ENCODE measurements at regions not wholly inside any gene's neighbourhood (a gene's known extent, or its start where the extent isn't known, plus 50 kb on each side); places are given as distances from the start of the nearest gene placed in this dataset.
"Not testable (repeated sequence)": the region's sequence is repeated elsewhere in the genome, so short reads cannot be mapped to it uniquely, and the experiment has no call there.

- H2BK12ac ChIP-seq (ENCODE audit: low read depth, low read length); H3K4me2 ChIP-seq (ENCODE audit: insufficient read depth in 1 of 2, low read depth in 2 of 2, low read length in 2 of 2); H2AFZ ChIP-seq (ENCODE audit: low read length); H3K4me1 ChIP-seq (replicated peaks in 1 of 4; ENCODE audit: control insufficient read depth in 3 of 4, insufficient read depth in 4 of 4, low read length in 3 of 4); H3K27me3 ChIP-seq (replicated peaks in 1 of 4; ENCODE audit: control insufficient read depth in 3 of 4, extremely low read depth in 1 of 4, insufficient read depth in 3 of 4, low read length in 3 of 4); H3K14ac ChIP-seq (ENCODE audit: insufficient read length); DNase-seq (ENCODE audit: low read depth in 1 of 2, low spot score in 2 of 2); H3K79me1 ChIP-seq (ENCODE audit: low read depth, low read length); H4K5ac ChIP-seq (ENCODE audit: insufficient read length, low read depth, low read length); H2BK15ac ChIP-seq (ENCODE audit: low read length); FAIRE-seq; H4K91ac ChIP-seq (replicated peaks; ENCODE audit: insufficient read length, low read length); H3K56ac ChIP-seq (replicated peaks; ENCODE audit: insufficient read length, low read depth, low read length); CTCF ChIA-PET (ENCODE audit: partially characterized antibody); H2BK20ac ChIP-seq (ENCODE audit: low read length); H3K9me3 ChIP-seq (ENCODE audit: insufficient read depth in 2 of 2, low read depth in 1 of 2, low read length in 1 of 2); H3K27ac ChIP-seq (ENCODE audit: low read depth, low read length); H2AK5ac ChIP-seq (ENCODE audit: low read depth, low read length); H3K23me2 ChIP-seq (ENCODE audit: low read depth, low read length); H3K4ac ChIP-seq (replicated peaks; ENCODE audit: insufficient read length, low read depth, low read length); H3K36me3 ChIP-seq (ENCODE audit: control insufficient read depth in 2 of 4, insufficient read depth in 4 of 4, low read length in 3 of 4); POLR2A ChIA-PET (ENCODE audit: partially characterized antibody); H3K79me2 ChIP-seq (ENCODE audit: control insufficient read depth in 1 of 2, insufficient read depth in 2 of 2, low read length in 2 of 2); H2BK5ac ChIP-seq (ENCODE audit: low read depth, low read length); H3K9ac ChIP-seq (replicated peaks in 1 of 4; ENCODE audit: extremely low read depth in 1 of 4, low read depth in 3 of 4, low read length in 3 of 4); H2BK120ac ChIP-seq (replicated peaks; ENCODE audit: low read depth, low read length); H3K23ac ChIP-seq (ENCODE audit: insufficient read length); H3K18ac ChIP-seq (ENCODE audit: extremely low read depth, low read length); H3K4me3 ChIP-seq (ENCODE audit: extremely low read depth in 1 of 4, insufficient read depth in 2 of 4, low read depth in 3 of 4, low read length in 4 of 4); H4K20me1 ChIP-seq (replicated peaks in 1 of 2; ENCODE audit: control insufficient read depth in 1 of 2, insufficient read depth in 2 of 2, low read length in 2 of 2); H4K8ac ChIP-seq (ENCODE audit: extremely low read depth, insufficient read depth, low read length): not testable (repeated sequence)
- no CpG with 5 or more reads among the region's 1 CpG for WGBS, 2 experiments (ENCODE audit: extremely low coverage in 1 of 2, insufficient coverage in 1 of 2, insufficient read length in 1 of 2, insufficient replicate concordance in 2 of 2, low coverage in 1 of 2, low lambda C conversion rate in 2 of 2, missing lambda C conversion rate in 1 of 2)
Observed at GRCh38 chrY:26224974-26225373, 603.1 kb downstream of the CDY1 start.

- H2BK120ac ChIP-seq (replicated peaks; ENCODE audit: low read depth, low read length); H3K56ac ChIP-seq (replicated peaks; ENCODE audit: insufficient read length, low read depth, low read length); H3K4me3 ChIP-seq (ENCODE audit: extremely low read depth in 1 of 4, insufficient read depth in 2 of 4, low read depth in 3 of 4, low read length in 4 of 4); H4K8ac ChIP-seq (ENCODE audit: extremely low read depth, insufficient read depth, low read length); H3K4me1 ChIP-seq (replicated peaks in 1 of 4; ENCODE audit: control insufficient read depth in 3 of 4, insufficient read depth in 4 of 4, low read length in 3 of 4); H3K79me1 ChIP-seq (ENCODE audit: low read depth, low read length); H3K23me2 ChIP-seq (ENCODE audit: low read depth, low read length); H3K9ac ChIP-seq (replicated peaks in 1 of 4; ENCODE audit: extremely low read depth in 1 of 4, low read depth in 3 of 4, low read length in 3 of 4); H3K4ac ChIP-seq (replicated peaks; ENCODE audit: insufficient read length, low read depth, low read length); H2BK5ac ChIP-seq (ENCODE audit: low read depth, low read length); POLR2A ChIA-PET (ENCODE audit: partially characterized antibody); H3K18ac ChIP-seq (ENCODE audit: extremely low read depth, low read length); H3K9me3 ChIP-seq (ENCODE audit: insufficient read depth in 2 of 2, low read depth in 1 of 2, low read length in 1 of 2); H3K14ac ChIP-seq (ENCODE audit: insufficient read length); FAIRE-seq; H4K5ac ChIP-seq (ENCODE audit: insufficient read length, low read depth, low read length); H2AFZ ChIP-seq (ENCODE audit: low read length); H2BK20ac ChIP-seq (ENCODE audit: low read length); H3K27ac ChIP-seq (ENCODE audit: low read depth, low read length); H3K36me3 ChIP-seq (ENCODE audit: control insufficient read depth in 2 of 4, insufficient read depth in 4 of 4, low read length in 3 of 4); H3K4me2 ChIP-seq (ENCODE audit: insufficient read depth in 1 of 2, low read depth in 2 of 2, low read length in 2 of 2); DNase-seq (ENCODE audit: low read depth in 1 of 2, low spot score in 2 of 2); H2BK15ac ChIP-seq (ENCODE audit: low read length); H3K27me3 ChIP-seq (replicated peaks in 1 of 4; ENCODE audit: control insufficient read depth in 3 of 4, extremely low read depth in 1 of 4, insufficient read depth in 3 of 4, low read length in 3 of 4); H4K91ac ChIP-seq (replicated peaks; ENCODE audit: insufficient read length, low read length); H3K79me2 ChIP-seq (ENCODE audit: control insufficient read depth in 1 of 2, insufficient read depth in 2 of 2, low read length in 2 of 2); H2BK12ac ChIP-seq (ENCODE audit: low read depth, low read length); CTCF ChIA-PET (ENCODE audit: partially characterized antibody); H3K23ac ChIP-seq (ENCODE audit: insufficient read length); H2AK5ac ChIP-seq (ENCODE audit: low read depth, low read length); H4K20me1 ChIP-seq (replicated peaks in 1 of 2; ENCODE audit: control insufficient read depth in 1 of 2, insufficient read depth in 2 of 2, low read length in 2 of 2): not testable (repeated sequence)
- no CpG with 5 or more reads among the region's 1 CpG for WGBS, 2 experiments (ENCODE audit: extremely low coverage in 1 of 2, insufficient coverage in 1 of 2, insufficient read length in 1 of 2, insufficient replicate concordance in 2 of 2, low coverage in 1 of 2, low lambda C conversion rate in 2 of 2, missing lambda C conversion rate in 1 of 2)
Observed at GRCh38 chrY:26225468-26225867, 603.6 kb downstream of the CDY1 start.

Measured in H1 (cell line).